HuH-7 (cell line): ENCODE measurements at regions not wholly inside any gene's neighbourhood (a gene's known extent, or its start where the extent isn't known, plus 50 kb on each side); places are given as distances from the start of the nearest gene placed in this dataset.
"Not testable (repeated sequence)": the region's sequence is repeated elsewhere in the genome, so short reads cannot be mapped to it uniquely, and the experiment has no call there.

ENCODE experiments used
- DNase-seq: peaks from one replicate; pipeline ENCODE4 v3.0.0; 2011; ENCODE audit warnings: low spot score

GRCh38 chr2:89960570-89960969 is 1269.1 kb downstream of the RPIA start:
- DNase-seq, result not testable (repeated sequence)

- not testable (repeated sequence) for DNase-seq
Observed at GRCh38 chr2:89968567-89968966, 1277.1 kb downstream of the RPIA start.

GRCh38 chr2:89969190-89969589 is 1277.7 kb downstream of the RPIA start:
- DNase-seq, result not testable (repeated sequence)

GRCh38 chr2:89973849-89974248 is 1282.4 kb downstream of the RPIA start:
- not testable (repeated sequence) for DNase-seq

GRCh38 chr2:89979826-89980537 is 1288.5 kb downstream of the RPIA start:
- DNase-seq, result not testable (repeated sequence)

- not testable (repeated sequence) for DNase-seq
Observed at GRCh38 chr2:89982246-89982645, 1290.8 kb downstream of the RPIA start.

- DNase-seq, result not testable (repeated sequence)
Observed at GRCh38 chr2:89985650-89986049, 1294.2 kb downstream of the RPIA start.

- DNase-seq, result not testable (repeated sequence)
Observed at GRCh38 chr2:89986532-89986931, 1295.1 kb downstream of the RPIA start.

- DNase-seq, result not testable (repeated sequence)
Observed at GRCh38 chr2:89996779-89997178, 1305.3 kb downstream of the RPIA start.

- DNase-seq, result not testable (repeated sequence)
Observed at GRCh38 chr2:90004553-90004952, 1313.1 kb downstream of the RPIA start.

- DNase-seq, result not testable (repeated sequence)
Observed at GRCh38 chr2:90010442-90011100, 1319.1 kb downstream of the RPIA start.

GRCh38 chr2:90011101-90011443 is 1319.6 kb downstream of the RPIA start:
- DNase-seq, result not testable (repeated sequence)

GRCh38 chr2:90019908-90020307 is 1328.4 kb downstream of the RPIA start:
- not testable (repeated sequence) for DNase-seq

- DNase-seq, result not testable (repeated sequence)
Observed at GRCh38 chr2:90021234-90021633, 1329.8 kb downstream of the RPIA start.

- DNase-seq, result not testable (repeated sequence)
Observed at GRCh38 chr2:90027231-90027643, 1335.8 kb downstream of the RPIA start.

GRCh38 chr2:90028381-90029079 is 1337.1 kb downstream of the RPIA start:
- DNase-seq, result not testable (repeated sequence)

GRCh38 chr2:90029080-90029428 is 1337.6 kb downstream of the RPIA start:
- not testable (repeated sequence) for DNase-seq

GRCh38 chr2:90032269-90032668 is 1340.8 kb downstream of the RPIA start:
- DNase-seq, result not testable (repeated sequence)

GRCh38 chr2:90036335-90036734 is 1344.9 kb downstream of the RPIA start:
- DNase-seq, result peak; percentile 2

GRCh38 chr2:90039093-90039492 is 1347.6 kb downstream of the RPIA start:
- DNase-seq, result not testable (repeated sequence)

- DNase-seq, result not testable (repeated sequence)
Observed at GRCh38 chr2:90047776-90048175, 1356.3 kb downstream of the RPIA start.

GRCh38 chr2:90052113-90052631 is 1360.7 kb downstream of the RPIA start:
- DNase-seq, result not testable (repeated sequence)
